ENCODE measurements at regions not wholly inside any gene's neighbourhood (a gene's known extent, or its start where the extent isn't known, plus 50 kb on each side); places are given as distances from the start of the nearest gene placed in this dataset.

GRCh38 chr15:46260937-46261336 lies 626.1 kb downstream of the SQOR start:
- H3K9ac ChIP-seq (ENCODE audit: low read length), result no peak overlapping the region
- TF ChIP-seq CTCF (IDR thresholded peaks at IDR 0.05; ENCODE audit: low read length), result no peak
- TF ChIP-seq EZH2 (IDR thresholded peaks at IDR 0.05; ENCODE audit: borderline replicate concordance, low read length), result no peak
- no peak overlapping the region for H3K4me2 ChIP-seq (ENCODE audit: low read length)

GRCh38 chr15:46265664-46266347 lies 631.0 kb downstream of the SQOR start:
- no peaks in the 10 kb centered on the region for H3K27me3 ChIP-seq (ENCODE audit: insufficient read depth, low read length)
- H2AFZ ChIP-seq (ENCODE audit: low read length), result no peak overlapping the region
- H3K9me3 ChIP-seq (ENCODE audit: low read length), result no peaks in the 10 kb centered on the region
- H4K20me1 ChIP-seq (ENCODE audit: insufficient read depth, low read length), result no peaks in the 10 kb centered on the region
- H3K4me3 ChIP-seq (ENCODE audit: low read depth, low read length, poor library complexity, severe bottlenecking), result no peak overlapping the region
- H3K79me2 ChIP-seq (ENCODE audit: insufficient read depth, low read length), result no peaks in the 10 kb centered on the region
- no peaks in the 10 kb centered on the region for H3K36me3 ChIP-seq (ENCODE audit: insufficient read depth, low read length)
- H3K9me2 ChIP-seq (ENCODE audit: low read depth, low read length), result no peaks in the 10 kb centered on the region
- no peaks in the 10 kb centered on the region for H3K4me1 ChIP-seq (ENCODE audit: insufficient read depth, low read length, severe bottlenecking)
- no peak overlapping the region for H3K27ac ChIP-seq (ENCODE audit: low read depth, low read length, poor library complexity, severe bottlenecking)
- TF ChIP-seq EZH2 (IDR thresholded peaks at IDR 0.05; ENCODE audit: borderline replicate concordance, low read length) (no peak), CTCF (IDR thresholded peaks at IDR 0.05; ENCODE audit: low read length) (no peak)
- no peak overlapping the region for H3K4me2 ChIP-seq (ENCODE audit: low read length)
- no peak overlapping the region for H3K9ac ChIP-seq (ENCODE audit: low read length)
- H3F3A ChIP-seq (ENCODE audit: insufficient read depth, low read length), result no peaks in the 10 kb centered on the region

More at GRCh38 chr15:46260937-46261336, 626.1 kb downstream of the SQOR start:
- H3K9me3 ChIP-seq (ENCODE audit: low read length), result no peaks in the 10 kb centered on the region
- no peaks in the 10 kb centered on the region for H4K20me1 ChIP-seq (ENCODE audit: insufficient read depth, low read length)
- no peaks in the 10 kb centered on the region for H3K36me3 ChIP-seq (ENCODE audit: insufficient read depth, low read length)
- no peak overlapping the region for H3K4me3 ChIP-seq (ENCODE audit: low read depth, low read length, poor library complexity, severe bottlenecking)
- no peaks in the 10 kb centered on the region for H3F3A ChIP-seq (ENCODE audit: insufficient read depth, low read length)
- H3K4me1 ChIP-seq (ENCODE audit: insufficient read depth, low read length, severe bottlenecking), result no peaks in the 10 kb centered on the region
- H3K27me3 ChIP-seq (ENCODE audit: insufficient read depth, low read length), result no peaks in the 10 kb centered on the region
- no peaks in the 10 kb centered on the region for H3K9me2 ChIP-seq (ENCODE audit: low read depth, low read length)
- H3K79me2 ChIP-seq (ENCODE audit: insufficient read depth, low read length), result no peaks in the 10 kb centered on the region
- no peak overlapping the region for H2AFZ ChIP-seq (ENCODE audit: low read length)
- no peak overlapping the region for H3K27ac ChIP-seq (ENCODE audit: low read depth, low read length, poor library complexity, severe bottlenecking)

GRCh38 chr15:46266661-46267060 lies 631.8 kb downstream of the SQOR start:
- H3F3A ChIP-seq (ENCODE audit: insufficient read depth, low read length), result no peaks in the 10 kb centered on the region
- H3K9ac ChIP-seq (ENCODE audit: low read length), result no peak overlapping the region
- no peaks in the 10 kb centered on the region for H3K27me3 ChIP-seq (ENCODE audit: insufficient read depth, low read length)
- H4K20me1 ChIP-seq (ENCODE audit: insufficient read depth, low read length), result no peaks in the 10 kb centered on the region
- H3K9me3 ChIP-seq (ENCODE audit: low read length), result no peaks in the 10 kb centered on the region
- H3K36me3 ChIP-seq (ENCODE audit: insufficient read depth, low read length), result no peaks in the 10 kb centered on the region
- TF ChIP-seq CTCF (IDR thresholded peaks at IDR 0.05; ENCODE audit: low read length) (no peak), EZH2 (IDR thresholded peaks at IDR 0.05; ENCODE audit: borderline replicate concordance, low read length) (no peak)
- H2AFZ ChIP-seq (ENCODE audit: low read length), result no peak overlapping the region
- no peak overlapping the region for H3K27ac ChIP-seq (ENCODE audit: low read depth, low read length, poor library complexity, severe bottlenecking)
- no peaks in the 10 kb centered on the region for H3K4me1 ChIP-seq (ENCODE audit: insufficient read depth, low read length, severe bottlenecking)
- no peaks in the 10 kb centered on the region for H3K79me2 ChIP-seq (ENCODE audit: insufficient read depth, low read length)
- H3K4me3 ChIP-seq (ENCODE audit: low read depth, low read length, poor library complexity, severe bottlenecking), result no peak overlapping the region
- no peaks in the 10 kb centered on the region for H3K9me2 ChIP-seq (ENCODE audit: low read depth, low read length)
- H3K4me2 ChIP-seq (ENCODE audit: low read length), result no peak overlapping the region
